ENCODE measurements at regions not wholly inside any gene's neighbourhood (a gene's known extent, or its start where the extent isn't known, plus 50 kb on each side); places are given as distances from the start of the nearest gene placed in this dataset.

DNA sequence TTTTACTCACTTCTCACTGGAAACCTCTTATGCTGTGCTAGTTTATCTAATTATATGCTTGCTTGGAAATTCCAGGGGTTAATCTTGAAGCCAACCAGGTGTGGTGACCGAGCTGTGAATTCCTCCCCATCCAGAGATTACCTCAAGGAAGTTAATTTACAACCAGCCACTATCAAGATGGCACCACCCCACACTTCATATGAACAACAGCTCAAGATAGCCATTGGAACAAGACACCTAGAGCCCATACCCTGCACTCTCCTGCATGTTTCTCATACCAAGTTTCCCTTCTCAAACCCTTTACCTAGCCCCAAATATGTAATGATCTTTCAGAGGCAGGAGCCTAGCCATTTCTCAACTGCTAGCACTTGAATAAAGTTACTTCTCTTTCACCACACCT lies 2156.9 kb upstream of the C9orf72 start:
- no peaks in the 10 kb centered on the region for H3K36me3 ChIP-seq (ENCODE audit: control insufficient read depth, low read length)
- no peaks in the 10 kb centered on the region for H3K9me2 ChIP-seq (replicated peaks; ENCODE audit: control insufficient read depth, low read length)
- TF ChIP-seq, protein P1, sequence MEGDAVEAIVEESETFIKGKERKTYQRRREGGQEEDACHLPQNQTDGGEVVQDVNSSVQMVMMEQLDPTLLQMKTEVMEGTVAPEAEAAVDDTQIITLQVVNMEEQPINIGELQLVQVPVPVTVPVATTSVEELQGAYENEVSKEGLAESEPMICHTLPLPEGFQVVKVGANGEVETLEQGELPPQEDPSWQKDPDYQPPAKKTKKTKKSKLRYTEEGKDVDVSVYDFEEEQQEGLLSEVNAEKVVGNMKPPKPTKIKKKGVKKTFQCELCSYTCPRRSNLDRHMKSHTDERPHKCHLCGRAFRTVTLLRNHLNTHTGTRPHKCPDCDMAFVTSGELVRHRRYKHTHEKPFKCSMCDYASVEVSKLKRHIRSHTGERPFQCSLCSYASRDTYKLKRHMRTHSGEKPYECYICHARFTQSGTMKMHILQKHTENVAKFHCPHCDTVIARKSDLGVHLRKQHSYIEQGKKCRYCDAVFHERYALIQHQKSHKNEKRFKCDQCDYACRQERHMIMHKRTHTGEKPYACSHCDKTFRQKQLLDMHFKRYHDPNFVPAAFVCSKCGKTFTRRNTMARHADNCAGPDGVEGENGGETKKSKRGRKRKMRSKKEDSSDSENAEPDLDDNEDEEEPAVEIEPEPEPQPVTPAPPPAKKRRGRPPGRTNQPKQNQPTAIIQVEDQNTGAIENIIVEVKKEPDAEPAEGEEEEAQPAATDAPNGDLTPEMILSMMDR (IDR thresholded peaks at IDR 0.05; ENCODE audit: low read depth, low read length, poor library complexity, severe bottlenecking) = no peak
- no peak for TF ChIP-seq EZH2phosphoT487 (IDR thresholded peaks at IDR 0.05; ENCODE audit: borderline replicate concordance, low read length)
- H3F3A ChIP-seq (ENCODE audit: control insufficient read depth, insufficient read depth) = no peaks in the 10 kb centered on the region
- no peaks in the 10 kb centered on the region for H3K27me3 ChIP-seq (ENCODE audit: control insufficient read depth, low read length)
- no peaks in the 10 kb centered on the region for H3K9me3 ChIP-seq (ENCODE audit: control insufficient read depth, insufficient read depth, low read length)
- no peak overlapping the region for H3K4me2 ChIP-seq (ENCODE audit: low read length)
- no peaks in the 10 kb centered on the region for H4K20me1 ChIP-seq (ENCODE audit: control insufficient read depth, insufficient read depth, low read depth, low read length)
- H3K27ac ChIP-seq (ENCODE audit: low read depth, low read length) = no peak overlapping the region
- H3K79me2 ChIP-seq (ENCODE audit: control insufficient read depth, low read length) = no peaks in the 10 kb centered on the region
- no peaks in the 10 kb centered on the region for H3K4me1 ChIP-seq (ENCODE audit: control insufficient read depth, low read length)
- no peak overlapping the region for H3K4me3 ChIP-seq (ENCODE audit: low read length)

DNA sequence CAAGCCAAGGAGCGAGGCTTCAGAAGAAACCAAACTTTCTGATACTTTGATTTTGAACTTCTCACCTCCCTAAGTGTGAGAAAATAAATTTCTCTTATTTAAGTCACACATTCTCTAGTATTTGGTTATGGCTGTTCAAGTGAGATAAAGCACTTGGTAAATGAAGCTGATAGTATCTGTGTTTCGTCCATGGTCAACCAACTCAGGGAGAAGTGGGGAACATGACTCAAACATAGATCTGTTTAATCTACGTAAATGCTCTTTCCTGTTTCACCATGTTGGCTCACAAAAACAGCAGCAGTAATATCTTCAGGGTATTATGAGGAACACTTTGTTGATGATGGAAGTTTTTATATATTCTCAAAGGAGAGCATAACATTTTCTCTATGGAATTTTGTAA lies 2167.2 kb upstream of the C9orf72 start:
- Histone ChIP-seq H3K9me3 (ENCODE audit: control insufficient read depth, insufficient read depth, low read length) (no peaks in the 10 kb centered on the region), H3K36me3 (ENCODE audit: control insufficient read depth, low read length) (no peaks in the 10 kb centered on the region), H3K27ac (ENCODE audit: low read depth, low read length) (no peak overlapping the region), H3K79me2 (ENCODE audit: control insufficient read depth, low read length) (no peaks in the 10 kb centered on the region), H3K4me1 (ENCODE audit: control insufficient read depth, low read length) (no peaks in the 10 kb centered on the region), H4K20me1 (ENCODE audit: control insufficient read depth, insufficient read depth, low read depth, low read length) (no peaks in the 10 kb centered on the region), H3K4me2 (ENCODE audit: low read length) (no peak overlapping the region), H3K9me2 (replicated peaks; ENCODE audit: control insufficient read depth, low read length) (no peaks in the 10 kb centered on the region), H3F3A (ENCODE audit: control insufficient read depth, insufficient read depth) (no peaks in the 10 kb centered on the region), H3K27me3 (ENCODE audit: control insufficient read depth, low read length) (no peaks in the 10 kb centered on the region), H3K4me3 (ENCODE audit: low read length) (no peak overlapping the region)
- TF ChIP-seq, protein P1 (IDR thresholded peaks at IDR 0.05; ENCODE audit: low read depth, low read length, poor library complexity, severe bottlenecking) = no peak

DNA sequence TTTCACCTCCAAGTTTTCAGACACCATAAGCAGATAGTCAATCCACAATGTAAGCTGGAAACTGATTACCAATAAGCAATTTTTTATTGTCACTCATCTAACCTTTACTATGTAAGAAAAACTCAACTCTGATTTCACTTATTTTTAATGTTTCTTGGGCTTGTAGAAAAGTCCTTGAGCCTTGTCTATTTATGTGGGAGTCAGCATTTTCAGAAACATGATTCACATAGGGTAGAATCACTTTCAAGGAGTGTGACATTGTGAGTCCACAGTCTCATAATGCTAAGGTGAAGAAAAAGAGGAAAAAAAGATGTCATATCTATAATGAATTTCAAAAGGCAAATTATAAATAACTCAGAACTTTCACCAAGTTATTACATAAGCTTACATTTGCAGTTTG lies 2167.9 kb upstream of the C9orf72 start:
- no peak overlapping the region for H3K27ac ChIP-seq (ENCODE audit: low read depth, low read length)
- H3K36me3 ChIP-seq (ENCODE audit: control insufficient read depth, low read length) = no peaks in the 10 kb centered on the region
- no peaks in the 10 kb centered on the region for H3K9me3 ChIP-seq (ENCODE audit: control insufficient read depth, insufficient read depth, low read length)
- no peak overlapping the region for H3K4me3 ChIP-seq (ENCODE audit: low read length)
- no peaks in the 10 kb centered on the region for H3K79me2 ChIP-seq (ENCODE audit: control insufficient read depth, low read length)
- H3K9me2 ChIP-seq (replicated peaks; ENCODE audit: control insufficient read depth, low read length) = no peaks in the 10 kb centered on the region
- no peaks in the 10 kb centered on the region for H4K20me1 ChIP-seq (ENCODE audit: control insufficient read depth, insufficient read depth, low read depth, low read length)
- H3K4me1 ChIP-seq (ENCODE audit: control insufficient read depth, low read length) = no peaks in the 10 kb centered on the region
- H3K4me2 ChIP-seq (ENCODE audit: low read length) = no peak overlapping the region
- no peaks in the 10 kb centered on the region for H3F3A ChIP-seq (ENCODE audit: control insufficient read depth, insufficient read depth)
- TF ChIP-seq, protein P1 (IDR thresholded peaks at IDR 0.05; ENCODE audit: low read depth, low read length, poor library complexity, severe bottlenecking) = no peak
- no peak for TF ChIP-seq EZH2phosphoT487 (IDR thresholded peaks at IDR 0.05; ENCODE audit: borderline replicate concordance, low read length)
- H3K27me3 ChIP-seq (ENCODE audit: control insufficient read depth, low read length) = no peaks in the 10 kb centered on the region

DNA sequence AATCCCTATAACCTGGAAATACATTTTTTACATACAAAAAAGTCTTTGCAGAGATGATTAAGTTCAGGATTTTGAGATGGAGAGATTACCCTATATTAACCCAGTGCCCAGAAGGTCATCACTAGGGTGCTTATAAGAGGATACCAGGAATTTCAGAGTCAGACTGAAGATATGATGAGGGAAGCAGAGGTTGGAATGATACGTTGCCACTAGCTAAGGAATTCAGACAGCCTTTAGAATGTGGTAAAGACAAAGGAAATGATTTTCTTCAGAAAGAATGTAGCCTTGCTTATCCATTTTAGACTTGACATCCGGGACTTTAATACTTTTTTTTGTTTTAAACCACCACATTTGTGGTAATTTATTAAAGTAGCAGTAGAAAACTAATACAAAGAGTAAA lies 2176.8 kb upstream of the C9orf72 start:
- H3K27ac ChIP-seq (ENCODE audit: low read depth, low read length) = no peak overlapping the region
- H3K27me3 ChIP-seq (ENCODE audit: control insufficient read depth, low read length) = no peaks in the 10 kb centered on the region
- no peaks in the 10 kb centered on the region for H3K79me2 ChIP-seq (ENCODE audit: control insufficient read depth, low read length)
- H3K36me3 ChIP-seq (ENCODE audit: control insufficient read depth, low read length) = no peaks in the 10 kb centered on the region
- H3K4me2 ChIP-seq (ENCODE audit: low read length) = no peak overlapping the region
- TF ChIP-seq, protein P1 (IDR thresholded peaks at IDR 0.05; ENCODE audit: low read depth, low read length, poor library complexity, severe bottlenecking) = no peak
- TF ChIP-seq EZH2phosphoT487 (IDR thresholded peaks at IDR 0.05; ENCODE audit: borderline replicate concordance, low read length) = no peak
- H4K20me1 ChIP-seq (ENCODE audit: control insufficient read depth, insufficient read depth, low read depth, low read length) = no peaks in the 10 kb centered on the region
- H3K9me2 ChIP-seq (replicated peaks; ENCODE audit: control insufficient read depth, low read length) = no peaks in the 10 kb centered on the region
- no peak overlapping the region for H3K4me3 ChIP-seq (ENCODE audit: low read length)
- no peaks in the 10 kb centered on the region for H3F3A ChIP-seq (ENCODE audit: control insufficient read depth, insufficient read depth)
- H3K4me1 ChIP-seq (ENCODE audit: control insufficient read depth, low read length) = no peaks in the 10 kb centered on the region
- no peaks in the 10 kb centered on the region for H3K9me3 ChIP-seq (ENCODE audit: control insufficient read depth, insufficient read depth, low read length)

All from DOHH2 (cell line).